HG03460 (cell line): ENCODE measurements at regions not wholly inside any gene's neighbourhood (a gene's known extent, or its start where the extent isn't known, plus 50 kb on each side); places are given as distances from the start of the nearest gene placed in this dataset.
"Not testable (repeated sequence)": the region's sequence is repeated elsewhere in the genome, so short reads cannot be mapped to it uniquely, and the experiment has no call there.

ENCODE experiments used
- ATAC-seq: cut with Tn5 transposase; IDR thresholded peaks from one replicate; pipeline ENCODE4 v1.9.1; 2021; ENCODE audit not compliant: unreplicated experiment

- ATAC-seq, result not testable (repeated sequence)
Observed at GRCh38 chr2:111315188-111315917, 194.6 kb downstream of the BCL2L11 start.

GRCh38 chr2:111316221-111316741, 195.6 kb downstream of the BCL2L11 start:
- not testable (repeated sequence) for ATAC-seq

GRCh38 chr2:111316881-111317549, 196.3 kb downstream of the BCL2L11 start:
- not testable (repeated sequence) for ATAC-seq

GRCh38 chr2:111319552-111319951, 198.8 kb downstream of the BCL2L11 start:
- not testable (repeated sequence) for ATAC-seq

- not testable (repeated sequence) for ATAC-seq
Observed at GRCh38 chr2:111320264-111320663, 199.6 kb downstream of the BCL2L11 start.

GRCh38 chr2:111320965-111321364, 200.3 kb downstream of the BCL2L11 start:
- ATAC-seq, result not testable (repeated sequence)

- ATAC-seq, result not testable (repeated sequence)
Observed at GRCh38 chr2:111323384-111323783, 202.7 kb downstream of the BCL2L11 start.

GRCh38 chr2:111327726-111328125, 207.0 kb downstream of the BCL2L11 start:
- not testable (repeated sequence) for ATAC-seq

- ATAC-seq, result not testable (repeated sequence)
Observed at GRCh38 chr2:111329309-111329708, 208.6 kb downstream of the BCL2L11 start.

GRCh38 chr2:111331099-111331724, 210.5 kb downstream of the BCL2L11 start:
- not testable (repeated sequence) for ATAC-seq

GRCh38 chr2:111335220-111335907, 214.7 kb downstream of the BCL2L11 start:
- not testable (repeated sequence) for ATAC-seq

GRCh38 chr2:111338474-111338873, 217.8 kb downstream of the BCL2L11 start:
- ATAC-seq, result not testable (repeated sequence)

GRCh38 chr2:111339476-111339875, 218.8 kb downstream of the BCL2L11 start:
- not testable (repeated sequence) for ATAC-seq

- not testable (repeated sequence) for ATAC-seq
Observed at GRCh38 chr2:111344590-111344989, 223.9 kb downstream of the BCL2L11 start.

GRCh38 chr2:111345439-111345838, 224.7 kb downstream of the BCL2L11 start:
- not testable (repeated sequence) for ATAC-seq

- ATAC-seq, result not testable (repeated sequence)
Observed at GRCh38 chr2:111346018-111346930, 225.6 kb downstream of the BCL2L11 start.

GRCh38 chr2:111347695-111348094, 227.0 kb downstream of the BCL2L11 start:
- ATAC-seq, result not testable (repeated sequence)

GRCh38 chr2:111348316-111348715, 227.6 kb downstream of the BCL2L11 start:
- ATAC-seq, result not testable (repeated sequence)

GRCh38 chr2:111355022-111355817, 234.5 kb downstream of the BCL2L11 start:
- not testable (repeated sequence) for ATAC-seq
